ENCODE measurements at regions not wholly inside any gene's neighbourhood (a gene's known extent, or its start where the extent isn't known, plus 50 kb on each side); places are given as distances from the start of the nearest gene placed in this dataset.

- H3K4me2 ChIP-seq (ENCODE audit: insufficient read depth, low read length): no peak overlapping the region
- TF ChIP-seq NR2C2 (CRISPR knock-in tag; IDR thresholded peaks at IDR 0.05): no peak
- TF ChIP-seq NR2C2 (tag; IDR thresholded peaks at IDR 0.05): no peak
- no peak for TF ChIP-seq ZBTB43 (CRISPR knock-in tag; IDR thresholded peaks at IDR 0.05)
- no peak for TF ChIP-seq ZNF609 (CRISPR knock-in tag; IDR thresholded peaks at IDR 0.05; ENCODE audit: borderline replicate concordance)
- TF ChIP-seq ZNF316 (IDR thresholded peaks at IDR 0.05): peak; percentile 34; the same call in 1 of the 2 replicates
- DNase-seq (ENCODE audit: extremely low read depth in 1 of 4, low spot score in 3 of 4) (no peak), FAIRE-seq (no peak), ATAC-seq (no peak)
- ChIA-PET CTCF (ENCODE audit: low intra/inter-chr PET ratio) (no interaction called here), POLR2A (no interaction called here)
- H3K9me1 ChIP-seq (ENCODE audit: control insufficient read depth, insufficient read depth, low read length): no peaks in the 10 kb centered on the region
- H3K79me2 ChIP-seq (ENCODE audit: control insufficient read depth, insufficient read depth, low read length): no peaks in the 10 kb centered on the region
- no TSS peak for BruUV-seq (replicated peaks)
- H3K9me3 ChIP-seq (replicated peaks; ENCODE audit: control insufficient read depth, insufficient read depth, low read depth, low read length): no peaks in the 10 kb centered on the region
- 0% methylated on average over 3 of the region's 3 CpGs for WGBS (ENCODE audit: insufficient coverage, low coverage, missing lambda C conversion rate)
- in situ Hi-C loops (cut with MboI) (no loop called here), intact Hi-C loops (cut with micrococcal nuclease) (no loop called here)
- no peaks in the 10 kb centered on the region for H3K27me3 ChIP-seq (ENCODE audit: control insufficient read depth in 2 of 2, insufficient read depth in 2 of 2, low read length in 2 of 2)
- no peak overlapping the region for H2AFZ ChIP-seq (ENCODE audit: low read depth, low read length)
- no peaks in the 10 kb centered on the region for H3K36me3 ChIP-seq (ENCODE audit: control insufficient read depth, insufficient read depth, low read length)
- H3K4me1 ChIP-seq (replicated peaks in 1 of 2; ENCODE audit: control insufficient read depth in 2 of 2, insufficient read depth in 2 of 2, low read length in 2 of 2): no peaks in the 10 kb centered on the region
- no peaks in the 10 kb centered on the region for H4K20me1 ChIP-seq (replicated peaks; ENCODE audit: control insufficient read depth, insufficient read depth, low read length)
- no peak overlapping the region for H3K4me3 ChIP-seq
- H3K9ac ChIP-seq (ENCODE audit: insufficient read depth in 1 of 2, low read depth in 2 of 2, low read length in 2 of 2): no peak overlapping the region
- no peak overlapping the region for H3K27ac ChIP-seq (ENCODE audit: extremely low read depth, low read depth, low read length)
Measured at GRCh38 chr11:92834296-92835020, 135.0 kb upstream of the MTNR1B start.

Measured in K562 (cell line).